ENCODE measurements at regions not wholly inside any gene's neighbourhood (a gene's known extent, or its start where the extent isn't known, plus 50 kb on each side); places are given as distances from the start of the nearest gene placed in this dataset.
"Not testable (repeated sequence)": the region's sequence is repeated elsewhere in the genome, so short reads cannot be mapped to it uniquely, and the experiment has no call there.

GRCh38 chr14:45905672-45906071 is 652.7 kb upstream of the MIS18BP1 start:
- TF ChIP-seq, protein P1, sequence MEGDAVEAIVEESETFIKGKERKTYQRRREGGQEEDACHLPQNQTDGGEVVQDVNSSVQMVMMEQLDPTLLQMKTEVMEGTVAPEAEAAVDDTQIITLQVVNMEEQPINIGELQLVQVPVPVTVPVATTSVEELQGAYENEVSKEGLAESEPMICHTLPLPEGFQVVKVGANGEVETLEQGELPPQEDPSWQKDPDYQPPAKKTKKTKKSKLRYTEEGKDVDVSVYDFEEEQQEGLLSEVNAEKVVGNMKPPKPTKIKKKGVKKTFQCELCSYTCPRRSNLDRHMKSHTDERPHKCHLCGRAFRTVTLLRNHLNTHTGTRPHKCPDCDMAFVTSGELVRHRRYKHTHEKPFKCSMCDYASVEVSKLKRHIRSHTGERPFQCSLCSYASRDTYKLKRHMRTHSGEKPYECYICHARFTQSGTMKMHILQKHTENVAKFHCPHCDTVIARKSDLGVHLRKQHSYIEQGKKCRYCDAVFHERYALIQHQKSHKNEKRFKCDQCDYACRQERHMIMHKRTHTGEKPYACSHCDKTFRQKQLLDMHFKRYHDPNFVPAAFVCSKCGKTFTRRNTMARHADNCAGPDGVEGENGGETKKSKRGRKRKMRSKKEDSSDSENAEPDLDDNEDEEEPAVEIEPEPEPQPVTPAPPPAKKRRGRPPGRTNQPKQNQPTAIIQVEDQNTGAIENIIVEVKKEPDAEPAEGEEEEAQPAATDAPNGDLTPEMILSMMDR (conservative IDR thresholded peaks at IDR 0.05; ENCODE audit: low read depth, low read length): no peak
- no peak overlapping the region for H3K4me3 ChIP-seq (ENCODE audit: low read length)
- no peak for DNase-seq (ENCODE audit: low read depth)

GRCh38 chr14:45904314-45904713 is 651.3 kb upstream of the MIS18BP1 start:
- DNase-seq (ENCODE audit: low read depth): no peak
- TF ChIP-seq, protein P1 (conservative IDR thresholded peaks at IDR 0.05; ENCODE audit: low read depth, low read length): no peak
- no peak overlapping the region for H3K4me3 ChIP-seq (ENCODE audit: low read length)

- no peak overlapping the region for H3K4me3 ChIP-seq (ENCODE audit: low read length)
- TF ChIP-seq, protein P1 (conservative IDR thresholded peaks at IDR 0.05; ENCODE audit: low read depth, low read length): no peak
- DNase-seq (ENCODE audit: low read depth): no peak
These were observed 649.2 kb upstream of the MIS18BP1 start for GRCh38 chr14:45902241-45902640.

GRCh38 chr14:45897439-45897838 is 644.4 kb upstream of the MIS18BP1 start:
- no peak overlapping the region for H3K4me3 ChIP-seq (ENCODE audit: low read length)
- TF ChIP-seq, protein P1 (conservative IDR thresholded peaks at IDR 0.05; ENCODE audit: low read depth, low read length): no peak
- DNase-seq (ENCODE audit: low read depth): no peak

- TF ChIP-seq, protein P1 (conservative IDR thresholded peaks at IDR 0.05; ENCODE audit: low read depth, low read length): no peak
- H3K4me3 ChIP-seq (ENCODE audit: low read length): no peak overlapping the region
- DNase-seq (ENCODE audit: low read depth): no peak
These were observed 640.1 kb upstream of the MIS18BP1 start for GRCh38 chr14:45893127-45893526.

- no peak overlapping the region for H3K4me3 ChIP-seq (ENCODE audit: low read length)
- no peak for DNase-seq (ENCODE audit: low read depth)
- TF ChIP-seq, protein P1 (conservative IDR thresholded peaks at IDR 0.05; ENCODE audit: low read depth, low read length): no peak
These were observed 638.5 kb upstream of the MIS18BP1 start for GRCh38 chr14:45891417-45892080.

DNA sequence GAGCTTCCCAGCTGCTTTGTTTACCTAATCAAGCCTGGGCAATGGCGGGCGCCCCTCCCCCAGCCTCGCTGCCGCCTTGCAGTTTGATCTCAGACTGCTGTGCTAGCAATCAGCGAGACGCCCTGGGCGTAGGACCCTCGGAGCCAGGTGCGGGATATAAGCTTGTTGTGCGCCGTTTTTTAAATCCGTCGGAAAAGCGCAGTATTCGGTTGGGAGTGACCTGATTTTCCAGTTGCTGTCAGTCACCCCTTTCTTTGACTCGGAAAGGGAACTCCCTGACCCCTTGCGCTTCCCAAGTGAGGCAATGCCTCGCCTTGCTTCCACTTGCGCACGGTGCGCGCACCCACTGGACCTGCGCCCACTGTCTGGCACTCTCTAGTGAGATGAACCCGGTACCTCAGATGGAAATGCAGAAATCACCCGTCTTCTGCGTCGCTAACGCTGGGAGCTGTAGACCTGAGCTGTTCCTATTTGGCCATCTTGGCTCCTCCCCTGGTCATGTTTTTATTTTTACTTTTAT is 635.8 kb upstream of the MIS18BP1 start:
- DNase-seq (ENCODE audit: low read depth); H3K4me3 ChIP-seq (ENCODE audit: low read length): not testable (repeated sequence)
